ENCODE measurements at regions not wholly inside any gene's neighbourhood (a gene's known extent, or its start where the extent isn't known, plus 50 kb on each side); places are given as distances from the start of the nearest gene placed in this dataset.

- TF ChIP-seq CTCF (IDR thresholded peaks at IDR 0.05; ENCODE audit: low read depth, low read length) (no peak), POLR2A (IDR thresholded peaks at IDR 0.05; ENCODE audit: extremely low read depth, insufficient read length) (no peak)
These were observed 301.6 kb downstream of the FAM47B start for GRCh38 chrX:35244088-35244741.

All from NB4 (cell line).